Fibroblast of skin of left quadriceps (primary cell): ENCODE measurements at regions not wholly inside any gene's neighbourhood (a gene's known extent, or its start where the extent isn't known, plus 50 kb on each side); places are given as distances from the start of the nearest gene placed in this dataset.

Experiments
- DNase-seq, 2 experiments: peaks; one replicate each; pipeline ENCODE4 v3.0.0-alpha.2; 2013; ENCODE audit warnings: low read depth in 2 of 2

GRCh38 chr1:187091666-187092065 lies 262.9 kb downstream of the PLA2G4A start:
- DNase-seq = no peak

- no peak for DNase-seq
Observed at GRCh38 chr1:187092104-187092503, 263.4 kb downstream of the PLA2G4A start.

GRCh38 chr1:187096689-187097088 lies 267.9 kb downstream of the PLA2G4A start:
- no peak for DNase-seq

GRCh38 chr1:187110351-187110750 lies 281.6 kb downstream of the PLA2G4A start:
- DNase-seq = no peak

GRCh38 chr1:187114792-187115191 lies 286.0 kb downstream of the PLA2G4A start:
- DNase-seq = no peak

- no peak for DNase-seq
Observed at GRCh38 chr1:187121661-187122060, 292.9 kb downstream of the PLA2G4A start.

GRCh38 chr1:187122566-187122965 lies 293.8 kb downstream of the PLA2G4A start:
- DNase-seq = no peak

- DNase-seq = no peak
Observed at GRCh38 chr1:187129132-187129531, 300.4 kb downstream of the PLA2G4A start.

- no peak for DNase-seq
Observed at GRCh38 chr1:187143783-187144182, 315.0 kb downstream of the PLA2G4A start.

- no peak for DNase-seq
Observed at GRCh38 chr1:187146388-187146787, 317.6 kb downstream of the PLA2G4A start.

- DNase-seq = no peak
Observed at GRCh38 chr1:187151555-187151954, 322.8 kb downstream of the PLA2G4A start.

- DNase-seq = no peak
Observed at GRCh38 chr1:187153047-187153446, 324.3 kb downstream of the PLA2G4A start.

GRCh38 chr1:187157115-187157514 lies 328.4 kb downstream of the PLA2G4A start:
- no peak for DNase-seq

GRCh38 chr1:187157552-187157951 lies 328.8 kb downstream of the PLA2G4A start:
- DNase-seq = no peak

GRCh38 chr1:187167555-187167954 lies 338.8 kb downstream of the PLA2G4A start:
- DNase-seq = no peak

GRCh38 chr1:187168297-187168696 lies 339.5 kb downstream of the PLA2G4A start:
- no peak for DNase-seq

GRCh38 chr1:187185389-187185788 lies 356.6 kb downstream of the PLA2G4A start:
- DNase-seq = no peak

GRCh38 chr1:187197685-187198084 lies 368.9 kb downstream of the PLA2G4A start:
- no peak for DNase-seq

GRCh38 chr1:187203257-187203656 lies 374.5 kb downstream of the PLA2G4A start:
- peak; percentile 13 to 37 for DNase-seq

GRCh38 chr1:187212377-187212776 lies 383.6 kb downstream of the PLA2G4A start:
- DNase-seq = no peak

- peak; percentile 9 to 18 for DNase-seq
Observed at GRCh38 chr1:187226396-187226795, 397.6 kb downstream of the PLA2G4A start.

- DNase-seq = no peak
Observed at GRCh38 chr1:187228790-187229189, 400.0 kb downstream of the PLA2G4A start.

GRCh38 chr1:187229496-187229895 lies 400.7 kb downstream of the PLA2G4A start:
- no peak for DNase-seq

GRCh38 chr1:187234706-187235105 lies 406.0 kb downstream of the PLA2G4A start:
- DNase-seq = no peak

- no peak for DNase-seq
Observed at GRCh38 chr1:187236199-187236598, 407.4 kb downstream of the PLA2G4A start.
